T-helper 22 cell (primary cell): ENCODE measurements at regions not wholly inside any gene's neighbourhood (a gene's known extent, or its start where the extent isn't known, plus 50 kb on each side); places are given as distances from the start of the nearest gene placed in this dataset.
"Not testable (repeated sequence)": the region's sequence is repeated elsewhere in the genome, so short reads cannot be mapped to it uniquely, and the experiment has no call there.

Experiments
- DNase-seq: peaks from one replicate; pipeline ENCODE4 v3.0.0-alpha.2; 2020; ENCODE audit warnings: low read depth

DNA sequence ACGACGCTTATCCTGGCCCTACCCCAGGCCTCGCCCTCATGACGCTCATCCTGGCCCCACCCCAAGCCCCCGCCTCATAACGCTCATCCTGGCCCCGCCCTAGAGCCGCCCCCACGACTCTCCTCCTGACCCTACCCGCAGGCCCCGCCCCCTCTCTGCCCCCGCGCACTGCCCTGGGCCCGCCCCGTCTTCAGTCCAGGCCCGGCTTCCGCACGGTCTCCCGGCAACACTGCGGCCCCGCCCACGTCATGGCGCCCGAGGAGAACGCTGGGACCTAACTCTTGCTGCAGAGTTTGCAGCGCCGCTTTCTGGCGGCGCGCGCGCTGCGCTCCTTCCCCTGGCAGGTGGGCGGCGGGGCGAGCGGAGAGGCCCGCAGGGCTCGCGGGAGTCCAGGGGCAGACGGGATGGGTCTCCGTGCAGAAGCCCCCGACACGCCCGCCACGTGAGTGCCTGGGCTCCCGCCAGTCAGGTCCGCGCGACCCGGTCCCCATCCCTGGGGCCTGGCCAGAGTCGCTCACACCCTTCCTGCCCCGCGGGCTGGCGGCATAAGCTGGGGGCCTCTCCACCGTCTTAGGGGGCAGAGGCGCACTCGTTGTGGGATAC is 52.5 kb upstream of the ROPN1B start:
- DNase-seq = no peak

GRCh38 chr3:125917020-125917549 is 51.9 kb upstream of the ROPN1B start:
- not testable (repeated sequence) for DNase-seq

GRCh38 chr3:125918024-125918423 is 51.0 kb upstream of the ROPN1B start:
- DNase-seq = not testable (repeated sequence)

- DNase-seq = not testable (repeated sequence)
Observed at GRCh38 chr3:125918451-125918850, 50.5 kb upstream of the ROPN1B start.

- not testable (repeated sequence) for DNase-seq
Observed at GRCh38 chr3:125918866-125919265, 50.1 kb upstream of the ROPN1B start.
